ENCODE measurements at regions not wholly inside any gene's neighbourhood (a gene's known extent, or its start where the extent isn't known, plus 50 kb on each side); places are given as distances from the start of the nearest gene placed in this dataset.

DNA sequence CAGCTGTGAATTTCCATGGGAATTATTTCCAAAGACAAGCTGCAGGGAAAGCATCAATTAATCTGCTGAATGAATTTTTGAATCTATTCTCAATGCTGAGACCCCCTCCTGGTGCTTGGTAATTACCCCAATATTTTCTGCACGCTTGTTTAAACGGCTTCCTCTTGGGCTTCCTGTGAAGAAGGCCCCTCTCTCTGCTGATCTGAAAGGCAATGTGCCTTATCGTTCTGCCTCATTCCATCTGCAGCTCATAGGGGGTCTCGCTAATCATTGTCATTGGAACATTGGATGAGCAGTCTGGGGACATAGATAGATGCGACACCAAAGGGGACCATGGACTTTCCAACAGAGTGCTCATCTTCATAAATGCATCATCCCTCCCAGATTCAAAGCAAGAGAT is 851.6 kb downstream of the PDHA2 start:
- 90 to 91% methylated on average over 5 of the region's 5 CpGs for WGBS, 2 donors
- DNase-seq = no peak
- H3K27ac ChIP-seq = no peak overlapping the region
- H3K4me3 ChIP-seq = no peak overlapping the region
- H3K36me3 ChIP-seq (replicated peaks in 1 of 2; ENCODE audit: insufficient read depth in 1 of 2, low read depth in 2 of 2) = no peaks in the 10 kb centered on the region
- ATAC-seq = no peak
- H3K9me3 ChIP-seq = no peaks in the 10 kb centered on the region
- H3K27me3 ChIP-seq = no peaks in the 10 kb centered on the region
- no peaks in the 10 kb centered on the region for H3K4me1 ChIP-seq
- intact Hi-C loops (cut with DNase I) = no loop called here
- no peak for TF ChIP-seq POLR2A (IDR thresholded peaks at IDR 0.05)
- TF ChIP-seq, protein P1, sequence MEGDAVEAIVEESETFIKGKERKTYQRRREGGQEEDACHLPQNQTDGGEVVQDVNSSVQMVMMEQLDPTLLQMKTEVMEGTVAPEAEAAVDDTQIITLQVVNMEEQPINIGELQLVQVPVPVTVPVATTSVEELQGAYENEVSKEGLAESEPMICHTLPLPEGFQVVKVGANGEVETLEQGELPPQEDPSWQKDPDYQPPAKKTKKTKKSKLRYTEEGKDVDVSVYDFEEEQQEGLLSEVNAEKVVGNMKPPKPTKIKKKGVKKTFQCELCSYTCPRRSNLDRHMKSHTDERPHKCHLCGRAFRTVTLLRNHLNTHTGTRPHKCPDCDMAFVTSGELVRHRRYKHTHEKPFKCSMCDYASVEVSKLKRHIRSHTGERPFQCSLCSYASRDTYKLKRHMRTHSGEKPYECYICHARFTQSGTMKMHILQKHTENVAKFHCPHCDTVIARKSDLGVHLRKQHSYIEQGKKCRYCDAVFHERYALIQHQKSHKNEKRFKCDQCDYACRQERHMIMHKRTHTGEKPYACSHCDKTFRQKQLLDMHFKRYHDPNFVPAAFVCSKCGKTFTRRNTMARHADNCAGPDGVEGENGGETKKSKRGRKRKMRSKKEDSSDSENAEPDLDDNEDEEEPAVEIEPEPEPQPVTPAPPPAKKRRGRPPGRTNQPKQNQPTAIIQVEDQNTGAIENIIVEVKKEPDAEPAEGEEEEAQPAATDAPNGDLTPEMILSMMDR (IDR thresholded peaks at IDR 0.05) = no peak

DNA sequence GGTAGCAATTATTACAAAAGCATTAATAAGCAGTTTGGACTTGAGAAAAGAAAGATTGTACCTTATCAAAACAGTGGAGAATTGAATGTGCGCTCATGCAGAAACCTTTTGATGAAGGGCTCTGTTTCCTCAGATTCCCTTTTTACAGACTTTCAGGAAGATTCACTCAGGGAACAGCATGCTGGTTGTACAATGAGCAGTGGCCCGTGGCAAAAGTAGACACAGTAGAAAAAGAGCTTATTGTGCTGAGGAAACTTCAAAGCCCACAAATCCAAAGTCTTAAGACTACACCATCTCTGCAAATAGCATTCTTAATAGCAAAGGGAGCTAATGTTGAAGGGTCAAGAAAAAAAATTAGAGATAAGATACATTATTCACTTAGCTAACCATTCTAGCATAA is 858.9 kb downstream of the PDHA2 start:
- DNase-seq = no peak
- no peak for ATAC-seq
- no peaks in the 10 kb centered on the region for H3K9me3 ChIP-seq
- TF ChIP-seq, protein P1 (IDR thresholded peaks at IDR 0.05) = no peak
- TF ChIP-seq POLR2A (IDR thresholded peaks at IDR 0.05) = no peak
- no peaks in the 10 kb centered on the region for H3K4me1 ChIP-seq
- no peak overlapping the region for H3K4me3 ChIP-seq
- no peaks in the 10 kb centered on the region for H3K36me3 ChIP-seq (replicated peaks in 1 of 2; ENCODE audit: insufficient read depth in 1 of 2, low read depth in 2 of 2)
- intact Hi-C loops (cut with DNase I) = no loop called here
- H3K27ac ChIP-seq = no peak overlapping the region
- 83 to 91% methylated on average over 2 of the region's 2 CpGs for WGBS, 2 donors
- H3K27me3 ChIP-seq = no peaks in the 10 kb centered on the region

DNA sequence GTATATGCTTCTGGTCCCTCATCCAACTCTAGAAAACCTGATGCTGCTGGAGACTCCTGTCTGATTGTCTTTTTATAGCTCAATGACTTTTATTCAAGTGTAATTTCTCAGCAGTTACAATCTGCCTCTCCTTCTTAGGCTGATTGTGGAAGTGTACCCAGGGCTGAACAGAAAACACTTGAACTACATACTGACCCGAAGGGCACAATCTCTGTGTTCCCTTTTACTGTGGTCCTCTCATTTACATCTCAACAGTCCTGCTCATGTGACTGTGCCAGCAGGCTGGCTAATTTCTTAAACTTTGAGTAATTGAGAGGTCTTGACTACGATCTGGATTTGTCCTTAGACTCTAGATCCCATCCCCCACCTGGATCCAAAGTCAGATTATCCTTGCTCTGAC is 863.4 kb downstream of the PDHA2 start:
- no peak for ATAC-seq
- Histone ChIP-seq H3K27ac (no peak overlapping the region), H3K36me3 (replicated peaks in 1 of 2; ENCODE audit: insufficient read depth in 1 of 2, low read depth in 2 of 2) (no peaks in the 10 kb centered on the region), H3K4me3 (no peak overlapping the region), H3K9me3 (no peaks in the 10 kb centered on the region), H3K4me1 (no peaks in the 10 kb centered on the region), H3K27me3 (no peaks in the 10 kb centered on the region)
- no peak for TF ChIP-seq POLR2A (IDR thresholded peaks at IDR 0.05)
- TF ChIP-seq, protein P1 (IDR thresholded peaks at IDR 0.05) = no peak
- intact Hi-C loops (cut with DNase I) = no loop called here
- WGBS, 2 donors = 68 to 72% methylated on average over 2 of the region's 2 CpGs
- no peak for DNase-seq

DNA sequence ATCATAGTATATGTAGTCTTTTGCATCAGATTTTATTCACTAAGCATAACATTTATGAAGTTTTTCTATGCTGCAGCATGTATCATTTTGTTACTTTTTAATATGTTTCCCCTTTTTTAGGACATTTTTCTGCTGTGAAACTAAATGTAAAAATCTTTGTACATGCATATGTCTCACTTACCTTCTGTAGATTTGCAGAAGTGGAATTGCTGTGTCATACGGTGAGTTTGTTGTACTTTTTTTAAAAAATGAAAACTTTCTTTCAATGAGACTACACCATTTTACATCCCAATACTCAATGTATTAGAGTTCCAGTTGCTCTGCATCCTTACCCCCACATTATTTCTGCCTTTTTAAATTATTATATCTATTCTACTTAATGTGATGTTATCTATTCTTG is 868.9 kb downstream of the PDHA2 start:
- TF ChIP-seq, protein P1 (IDR thresholded peaks at IDR 0.05) = no peak
- no peak for TF ChIP-seq POLR2A (IDR thresholded peaks at IDR 0.05)
- no peaks in the 10 kb centered on the region for H3K36me3 ChIP-seq (replicated peaks in 1 of 2; ENCODE audit: insufficient read depth in 1 of 2, low read depth in 2 of 2)
- ATAC-seq = no peak
- no peaks in the 10 kb centered on the region for H3K9me3 ChIP-seq
- 75 to 91% methylated on average over 1 of the region's 1 CpG for WGBS, 2 donors
- no peak overlapping the region for H3K27ac ChIP-seq
- H3K4me1 ChIP-seq = no peaks in the 10 kb centered on the region
- H3K27me3 ChIP-seq = no peaks in the 10 kb centered on the region
- no peak for DNase-seq
- no peak overlapping the region for H3K4me3 ChIP-seq
- intact Hi-C loops (cut with DNase I) = no loop called here

DNA sequence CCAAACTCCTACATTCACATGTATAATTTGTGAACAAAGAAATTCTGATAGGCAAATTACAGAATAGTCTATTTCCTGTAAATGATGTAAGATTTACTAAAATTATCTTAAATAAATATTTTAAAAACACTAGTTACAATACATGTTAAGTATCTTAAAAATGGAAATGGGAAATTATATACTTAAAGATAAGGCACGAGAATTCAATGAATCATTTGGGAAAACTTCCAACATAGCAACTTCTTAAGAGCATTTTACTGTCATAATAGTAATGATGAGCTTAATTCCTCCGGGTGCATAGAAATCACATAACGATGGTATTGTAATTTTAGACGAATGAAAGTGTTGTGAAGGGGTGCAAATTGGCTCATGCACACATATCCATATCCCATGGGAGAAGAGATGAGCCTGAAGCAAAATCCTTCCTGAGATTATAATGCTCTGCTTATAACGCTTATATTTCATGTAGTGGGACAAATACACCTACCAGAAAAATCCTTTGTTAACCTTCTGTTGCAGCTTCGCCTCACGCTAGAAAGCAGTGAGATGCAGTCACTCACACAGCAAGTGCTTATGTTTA is 873.5 kb downstream of the PDHA2 start:
- intact Hi-C loops (cut with DNase I) = no loop called here
- TF ChIP-seq, protein P1 (IDR thresholded peaks at IDR 0.05) = no peak
- TF ChIP-seq POLR2A (IDR thresholded peaks at IDR 0.05) = no peak
- H3K27me3 ChIP-seq = no peaks in the 10 kb centered on the region
- H3K36me3 ChIP-seq (replicated peaks in 1 of 2; ENCODE audit: insufficient read depth in 1 of 2, low read depth in 2 of 2) = no peaks in the 10 kb centered on the region
- DNase-seq = no peak
- no peaks in the 10 kb centered on the region for H3K9me3 ChIP-seq
- H3K4me1 ChIP-seq = no peaks in the 10 kb centered on the region
- 72 to 77% methylated on average over 7 of the region's 7 CpGs for WGBS, 2 donors
- ATAC-seq = no peak
- H3K4me3 ChIP-seq = no peak overlapping the region
- H3K27ac ChIP-seq = no peak overlapping the region

Data from body of pancreas (tissue), 4 donors.